HCT116 (cell line): ENCODE measurements at regions not wholly inside any gene's neighbourhood (a gene's known extent, or its start where the extent isn't known, plus 50 kb on each side); places are given as distances from the start of the nearest gene placed in this dataset.

ENCODE experiments used
- ATAC-seq: fragments of 200-7000 bp; cut with Tn5 transposase; 2 replicates; pipeline ENCODE4 v1.9.1; 2020; ENCODE audit warnings: mild to moderate bottlenecking, moderate library complexity
- BruUV-seq: library from RNA; stranded (reverse); fragments of 400-500 nt; replicated peaks from 2 replicates; lab custom pipeline; 2021; lab: Mats Ljungman, UMichigan
- CTCF ChIA-PET: fragments of 300-600 bp; sonication (Branson Sonifier 250); formaldehyde crosslinking; loops from one replicate; lab custom pipeline; 2021; ENCODE audit warnings: antibody characterized with exemption; lab: Charles Lee
- POLR2A ChIA-PET: fragments of 300-600, 350-600 bp; sonication (Branson Sonifier 250); formaldehyde crosslinking; loops from one replicate; lab custom pipeline; 2021; ENCODE audit warnings: antibody characterized with exemption; lab: Charles Lee
- RAD21 ChIA-PET, 2 experiments: fragments of 300-600 bp; sonication (Branson Sonifier 250); formaldehyde crosslinking; loops; one replicate each; lab custom pipeline; 2023; ENCODE audit warnings: low total read pairs in 2 of 2; ENCODE audit not compliant: uncharacterized antibody in 2 of 2, unreplicated experiment in 2 of 2, low non-redundant PET in 1 of 2; lab: Charles Lee
- DNase-seq: peaks from one replicate; pipeline ENCODE4 v3.0.0-alpha.2; 2010; ENCODE audit warnings: low read depth, low spot score
- H2AFZ ChIP-seq: fragments of 200-600 bp; shearing (Covaris generic), sonication (generic); 2 replicates; pipeline ENCODE4 v1.6.1; 2017; ENCODE audit warnings: low read depth, mixed run types, mixed read lengths, antibody characterized with exemption, low read length; ENCODE audit not compliant: poor library complexity, severe bottlenecking
- H3K27ac ChIP-seq: 2 replicates; pipeline ENCODE4 v1.5.1; 2012; ENCODE audit warnings: low read depth, low read length
- H3K27me3 ChIP-seq: fragments of 200-600 bp; sonication (generic); 2 replicates; pipeline ENCODE4 v1.6.1; 2016; ENCODE audit warnings: mixed run types, low read length, mixed read lengths; ENCODE audit not compliant: insufficient read depth
- H3K36me3 ChIP-seq, 2 experiments: fragments of 200-500 bp in 1 of 2; fragments of 200-600 bp in 1 of 2; sonication (Bioruptor generic) in 1 of 2; sonication (generic) in 1 of 2; 2 replicates each; pipeline versions ENCODE4 v1.5.1 to v1.6.1; 2014 to 2016; ENCODE audit warnings: low read length in 2 of 2, inconsistent platforms in 1 of 2, mixed read lengths in 1 of 2, mixed run types in 1 of 2; ENCODE audit not compliant: insufficient read depth in 2 of 2, control insufficient read depth in 1 of 2
- H3K4me1 ChIP-seq, 2 experiments: fragments of 200-600 bp in 1 of 2; sonication (generic) in 1 of 2; 2 replicates each; pipeline versions ENCODE4 v1.5.1 to v1.6.1; 2012 to 2017; ENCODE audit warnings: low read length in 2 of 2, inconsistent platforms in 1 of 2, mild to moderate bottlenecking in 1 of 2, mixed read lengths in 1 of 2, mixed run types in 1 of 2, moderate library complexity in 1 of 2; ENCODE audit not compliant: insufficient read depth in 2 of 2, control insufficient read depth in 1 of 2
- H3K4me2 ChIP-seq: fragments of 200-600 bp; sonication (generic); 2 replicates; pipeline ENCODE4 v1.6.1; 2017; ENCODE audit warnings: mixed run types, low read length, mixed read lengths
- H3K4me3 ChIP-seq, 2 experiments: fragments of 200-600 bp in 1 of 2; sonication (generic) in 1 of 2; replicated peaks in 1 of 2; 2 replicates each; pipeline ENCODE4 v1.5.1; 2011 to 2016; ENCODE audit warnings: low read length in 2 of 2, control low read depth in 1 of 2, low read depth in 1 of 2, mild to moderate bottlenecking in 1 of 2, mixed read lengths in 1 of 2, mixed run types in 1 of 2
- H3K79me2 ChIP-seq: fragments of 200-600 bp; sonication (generic); 2 replicates; pipeline ENCODE4 v1.6.1; 2017; ENCODE audit warnings: mild to moderate bottlenecking, mixed run types, low read length, moderate library complexity, mixed read lengths; ENCODE audit not compliant: insufficient read depth
- H3K9ac ChIP-seq: fragments of 200-600 bp; sonication (generic); 2 replicates; pipeline ENCODE4 v1.6.1; 2016; ENCODE audit warnings: low read length, mixed read lengths
- H3K9me2 ChIP-seq: fragments of 200-600 bp; sonication (generic), shearing (Covaris generic); 2 replicates; pipeline ENCODE4 v1.6.1; 2017; ENCODE audit warnings: mixed run types, mild to moderate bottlenecking, moderate library complexity; ENCODE audit not compliant: insufficient read depth
- H3K9me3 ChIP-seq, 2 experiments: fragments of 200-500 bp in 1 of 2; fragments of 200-600 bp in 1 of 2; sonication (Bioruptor generic) in 1 of 2; sonication (generic) in 1 of 2; 2 replicates each; pipeline ENCODE4 v1.6.1; 2014 to 2017; ENCODE audit warnings: low read length in 2 of 2, mixed read lengths in 2 of 2, inconsistent platforms in 1 of 2, low read depth in 1 of 2, mild to moderate bottlenecking in 1 of 2, mixed run types in 1 of 2, moderate library complexity in 1 of 2; ENCODE audit not compliant: control insufficient read depth in 1 of 2, insufficient read depth in 1 of 2
- H4K20me1 ChIP-seq: fragments of 200-600 bp; sonication (generic), shearing (Covaris generic); 2 replicates; pipeline ENCODE4 v1.6.1; 2017; ENCODE audit warnings: mixed run types, mild to moderate bottlenecking, moderate library complexity; ENCODE audit not compliant: insufficient read depth
- EZH2phosphoT487 ChIP-seq: fragments of 200-600 bp; IDR thresholded peaks from 2 replicates; pipeline ENCODE4 v1.6.1; 2018; ENCODE audit warnings: antibody characterized with exemption, borderline replicate concordance
- FOSL1 ChIP-seq: IDR thresholded peaks from 2 replicates; pipeline ENCODE4 v1.6.1; 2012; ENCODE audit warnings: low read depth
- JUND ChIP-seq: IDR thresholded peaks from 2 replicates; pipeline ENCODE4 v1.6.1; 2012
- POLR2A ChIP-seq: IDR thresholded peaks from 2 replicates; pipeline ENCODE4 v1.7.0; 2011; ENCODE audit warnings: borderline replicate concordance; ENCODE audit not compliant: insufficient read depth, insufficient read length; ENCODE audit errors: extremely low read depth
- SRF ChIP-seq: IDR thresholded peaks from 2 replicates; pipeline ENCODE4 v1.6.1; 2012; ENCODE audit warnings: low read depth
- TCF7L2 ChIP-seq: IDR thresholded peaks from 2 replicates; pipeline ENCODE4 v1.7.0; 2011; ENCODE audit warnings: borderline replicate concordance, inconsistent platforms; ENCODE audit not compliant: insufficient read depth, insufficient read length; ENCODE audit errors: extremely low read depth
- YY1 ChIP-seq: IDR thresholded peaks from 2 replicates; pipeline ENCODE4 v1.6.1; 2011; ENCODE audit warnings: low read length, low read depth, moderate library complexity, mild to moderate bottlenecking; ENCODE audit not compliant: insufficient replicate concordance; ENCODE audit errors: extremely low read depth
- ZNF274 ChIP-seq: fragments of 200-500 bp; sonication (Bioruptor generic); IDR thresholded peaks from 2 replicates; pipeline ENCODE4 v1.6.1; 2014; ENCODE audit warnings: mild to moderate bottlenecking, low read depth, low read length, inconsistent platforms
- intact Hi-C: fragments of 100-400 bp; cut with micrococcal nuclease; formaldehyde crosslinking; loops from 2 replicates; pipeline ENCODE4 v1.10.0; 2022
- TF ChIP-seq, protein P1 (sequence below): IDR thresholded peaks from 2 replicates; pipeline ENCODE4 v1.6.1; 2012
- TF ChIP-seq, protein P2 (sequence below): IDR thresholded peaks from 2 replicates; pipeline ENCODE4 v1.6.1; 2012
- TF ChIP-seq, protein P3 (sequence below), 3 experiments: fragments of 200-600 bp in 1 of 3; sonication (generic) in 1 of 3; IDR thresholded peaks in 2 of 3; conservative IDR thresholded peaks in 1 of 3; 2 replicates each; pipeline ENCODE4 v1.5.1; 2012 to 2017; ENCODE audit warnings: low read depth in 2 of 3, low read length in 2 of 3, antibody characterized with exemption in 1 of 3, borderline replicate concordance in 1 of 3, control low read depth in 1 of 3, mild to moderate bottlenecking in 1 of 3, mixed read lengths in 1 of 3, mixed run types in 1 of 3, moderate library complexity in 1 of 3; ENCODE audit not compliant: insufficient read depth in 1 of 3

DNA sequence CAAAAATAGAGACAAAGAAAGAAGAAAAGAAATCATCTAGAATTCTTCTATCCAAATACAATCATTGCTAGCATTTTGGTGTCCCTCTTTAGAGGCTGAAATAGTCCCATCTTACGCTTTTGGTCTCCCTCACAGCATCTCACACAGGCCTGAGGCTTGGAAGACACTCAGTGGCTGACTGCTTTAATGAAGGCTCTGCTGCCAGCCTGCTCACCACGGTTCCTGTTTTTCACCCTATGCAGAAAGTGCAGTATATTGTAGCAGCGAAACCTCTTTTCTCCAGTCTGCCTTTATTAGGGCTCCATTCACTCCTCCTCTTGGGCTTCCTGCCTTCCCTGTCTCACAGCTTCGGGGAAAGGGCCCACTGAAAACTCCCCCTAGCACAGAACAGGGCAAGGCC is 102.2 kb downstream of the JCAD start:
- H3K79me2 ChIP-seq, result no peaks in the 10 kb centered on the region
- ATAC-seq (no peak), DNase-seq (no peak)
- H4K20me1 ChIP-seq, result no peaks in the 10 kb centered on the region
- H2AFZ ChIP-seq, result no peak overlapping the region
- no peaks in the 10 kb centered on the region for H3K9me2 ChIP-seq
- H3K36me3 ChIP-seq, result no peaks in the 10 kb centered on the region
- H3K9ac ChIP-seq, result no peak overlapping the region
- no peak overlapping the region for H3K27ac ChIP-seq
- BruUV-seq, result no TSS peak
- H3K4me2 ChIP-seq, result no peak overlapping the region
- H3K4me1 ChIP-seq, result no peaks in the 10 kb centered on the region; a peak in 1 of 4 replicates
- ChIA-PET RAD21 (no interaction called here), POLR2A (no interaction called here), CTCF (no interaction called here)
- TF ChIP-seq ZNF274 (no peak), YY1 (no peak)
- no peaks in the 10 kb centered on the region for H3K9me3 ChIP-seq
- no peaks in the 10 kb centered on the region for H3K27me3 ChIP-seq
- intact Hi-C loops, result no loop called here
- no peak overlapping the region for H3K4me3 ChIP-seq

DNA sequence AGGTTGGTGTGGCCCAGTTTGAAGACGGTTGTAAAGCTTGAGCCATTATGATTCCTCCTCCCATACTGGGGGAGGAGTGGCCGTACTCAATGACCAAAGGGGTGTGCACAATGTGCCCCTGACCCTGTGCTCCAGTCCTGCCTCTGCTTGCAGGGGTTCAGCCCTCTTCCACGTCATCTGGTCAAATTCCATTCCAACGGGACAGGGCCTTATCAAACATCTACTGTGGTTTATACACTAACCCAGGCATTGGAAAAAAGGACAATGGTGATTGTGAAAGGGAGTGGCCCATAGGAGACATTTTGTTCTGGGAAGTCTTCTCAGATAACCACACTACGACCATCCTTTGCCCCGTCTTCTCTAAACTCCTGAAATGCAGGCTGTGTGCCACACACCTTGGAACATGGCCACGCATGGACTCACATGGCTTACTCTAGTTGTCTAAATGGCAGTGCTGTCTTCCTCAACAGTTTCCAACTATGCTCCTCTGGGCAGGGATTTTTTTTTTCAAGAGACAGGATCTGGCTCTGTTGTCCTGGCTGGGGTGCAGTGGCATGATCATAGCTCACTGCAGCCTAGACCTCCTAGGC is 103.0 kb downstream of the JCAD start:
- Histone ChIP-seq H3K9me2 (no peaks in the 10 kb centered on the region), H3K36me3 (no peaks in the 10 kb centered on the region), H3K4me2 (no peak overlapping the region), H3K79me2 (no peaks in the 10 kb centered on the region), H2AFZ (no peak overlapping the region), H3K27ac (no peak overlapping the region), H3K9ac (no peak overlapping the region), H4K20me1 (no peaks in the 10 kb centered on the region), H3K4me3 (no peak overlapping the region), H3K9me3 (no peaks in the 10 kb centered on the region), H3K27me3 (no peaks in the 10 kb centered on the region), H3K4me1 (no peaks in the 10 kb centered on the region; a peak in 1 of 4 replicates)
- ATAC-seq, result no peak
- no peak for DNase-seq
- RAD21 ChIA-PET, result no interaction called here
- no TSS peak for BruUV-seq
- CTCF ChIA-PET, result no interaction called here
- POLR2A ChIA-PET, result no interaction called here
- intact Hi-C loops, result no loop called here
- TF ChIP-seq, protein P1, sequence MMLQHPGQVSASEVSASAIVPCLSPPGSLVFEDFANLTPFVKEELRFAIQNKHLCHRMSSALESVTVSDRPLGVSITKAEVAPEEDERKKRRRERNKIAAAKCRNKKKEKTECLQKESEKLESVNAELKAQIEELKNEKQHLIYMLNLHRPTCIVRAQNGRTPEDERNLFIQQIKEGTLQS, result no peak
- TF ChIP-seq, protein P2, sequence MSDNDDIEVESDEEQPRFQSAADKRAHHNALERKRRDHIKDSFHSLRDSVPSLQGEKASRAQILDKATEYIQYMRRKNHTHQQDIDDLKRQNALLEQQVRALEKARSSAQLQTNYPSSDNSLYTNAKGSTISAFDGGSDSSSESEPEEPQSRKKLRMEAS, result no peak
- no peak for TF ChIP-seq JUND
- TF ChIP-seq EZH2phosphoT487, result no peak
- no peak for TF ChIP-seq FOSL1
- TF ChIP-seq POLR2A, result no peak
- no peak for TF ChIP-seq TCF7L2
- TF ChIP-seq, protein P3, sequence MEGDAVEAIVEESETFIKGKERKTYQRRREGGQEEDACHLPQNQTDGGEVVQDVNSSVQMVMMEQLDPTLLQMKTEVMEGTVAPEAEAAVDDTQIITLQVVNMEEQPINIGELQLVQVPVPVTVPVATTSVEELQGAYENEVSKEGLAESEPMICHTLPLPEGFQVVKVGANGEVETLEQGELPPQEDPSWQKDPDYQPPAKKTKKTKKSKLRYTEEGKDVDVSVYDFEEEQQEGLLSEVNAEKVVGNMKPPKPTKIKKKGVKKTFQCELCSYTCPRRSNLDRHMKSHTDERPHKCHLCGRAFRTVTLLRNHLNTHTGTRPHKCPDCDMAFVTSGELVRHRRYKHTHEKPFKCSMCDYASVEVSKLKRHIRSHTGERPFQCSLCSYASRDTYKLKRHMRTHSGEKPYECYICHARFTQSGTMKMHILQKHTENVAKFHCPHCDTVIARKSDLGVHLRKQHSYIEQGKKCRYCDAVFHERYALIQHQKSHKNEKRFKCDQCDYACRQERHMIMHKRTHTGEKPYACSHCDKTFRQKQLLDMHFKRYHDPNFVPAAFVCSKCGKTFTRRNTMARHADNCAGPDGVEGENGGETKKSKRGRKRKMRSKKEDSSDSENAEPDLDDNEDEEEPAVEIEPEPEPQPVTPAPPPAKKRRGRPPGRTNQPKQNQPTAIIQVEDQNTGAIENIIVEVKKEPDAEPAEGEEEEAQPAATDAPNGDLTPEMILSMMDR (IDR thresholded peaks at IDR 0.05 in 2 of 3, conservative IDR thresholded peaks at IDR 0.05 in 1 of 3; ENCODE audit: borderline replicate concordance in 1 of 3, insufficient read depth in 1 of 3, low read depth in 2 of 3, low read length in 2 of 3), result no peak
- TF ChIP-seq YY1, result no peak
- TF ChIP-seq SRF, result no peak
